ENCODE measurements at regions not wholly inside any gene's neighbourhood (a gene's known extent, or its start where the extent isn't known, plus 50 kb on each side); places are given as distances from the start of the nearest gene placed in this dataset.

GRCh38 chr3:147615035-147615434 lies 205.9 kb downstream of the ZIC1 start:
- no peak for ATAC-seq

DNA sequence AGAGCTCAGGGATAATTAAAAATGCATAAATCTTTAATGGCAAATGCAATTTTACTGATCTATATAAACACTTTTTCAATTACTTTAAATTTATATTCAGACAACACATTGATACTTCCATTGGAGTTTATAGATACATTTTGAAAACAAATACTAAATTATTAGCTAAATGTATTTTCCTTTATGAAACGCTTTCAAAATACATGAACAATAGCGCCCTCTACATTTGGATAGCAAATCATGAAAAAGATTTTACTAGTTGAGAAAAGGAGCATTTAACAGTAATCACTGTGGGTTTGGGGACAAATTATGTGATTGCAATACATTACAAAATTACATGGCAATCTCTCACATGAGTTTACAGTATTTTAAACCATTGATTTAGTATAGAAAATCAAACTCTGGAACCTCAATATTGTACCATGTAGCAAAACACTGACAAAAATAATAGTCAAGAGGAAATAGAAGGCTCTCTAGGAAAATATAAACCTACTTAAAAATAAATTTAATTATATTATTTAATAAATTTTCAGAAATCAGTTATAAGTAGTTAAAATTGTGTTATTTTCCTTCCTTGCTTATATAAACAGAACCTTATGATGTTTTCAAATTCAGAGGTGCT lies 207.9 kb downstream of the ZIC1 start:
- POLR2A ChIA-PET, result no interaction called here
- DNase-seq (ENCODE audit: low read depth, low spot score), result no peak

More at GRCh38 chr3:147615035-147615434, 205.9 kb downstream of the ZIC1 start:
- Histone ChIP-seq H3K36me3 (ENCODE audit: control insufficient read depth, insufficient read depth, low read length) (no peaks in the 10 kb centered on the region; the same call in 1 of the 2 replicates), H3K27me3 (ENCODE audit: control insufficient read depth, insufficient read depth, low read length) (no peaks in the 10 kb centered on the region), H3K9me3 (ENCODE audit: control insufficient read depth, insufficient read depth, low read depth, low read length) (no peaks in the 10 kb centered on the region), H3K4me3 (ENCODE audit: low read depth in 2 of 2, low read length in 2 of 2) (no peak overlapping the region), H3K27ac (ENCODE audit: low read length) (no peak overlapping the region), H3K4me1 (ENCODE audit: control insufficient read depth, insufficient read depth, low read length) (no peaks in the 10 kb centered on the region)
- CTCF ChIA-PET, result no interaction called here
- no TSS peak for BruUV-seq (replicated peaks)
- no peak for DNase-seq (ENCODE audit: low read depth, low spot score)
- in situ Hi-C loops (cut with HindIII; ENCODE audit: low pct_unique_long_range_greater_than_20kb, low sequenced_read_pairs), result no loop called here
- intact Hi-C loops (cut with micrococcal nuclease; ENCODE audit: unreplicated experiment), result no loop called here
- POLR2A ChIA-PET, result no interaction called here
- TF ChIP-seq POLR2AphosphoS5 (IDR thresholded peaks at IDR 0.05; ENCODE audit: low read depth, low read length) (no peak), TCF7L2 (IDR thresholded peaks at IDR 0.05; ENCODE audit: low read depth, low read length) (no peak), REST (IDR thresholded peaks at IDR 0.05; ENCODE audit: insufficient read depth in 1 of 2, low read depth in 2 of 2, low read length in 1 of 2) (no peak), SIN3A (IDR thresholded peaks at IDR 0.05; ENCODE audit: borderline replicate concordance, insufficient read depth, low read depth, low read length) (no peak), CTCF (IDR thresholded peaks at IDR 0.05) (no peak)

More for the DNA sequence above, 207.9 kb downstream of the ZIC1 start:
- no peak for ATAC-seq
- in situ Hi-C loops (cut with HindIII; ENCODE audit: low pct_unique_long_range_greater_than_20kb, low sequenced_read_pairs), result no loop called here
- CTCF ChIA-PET, result no interaction called here
- H3K4me3 ChIP-seq (ENCODE audit: low read depth in 2 of 2, low read length in 2 of 2), result no peak overlapping the region
- H3K4me1 ChIP-seq (ENCODE audit: control insufficient read depth, insufficient read depth, low read length), result no peaks in the 10 kb centered on the region
- no peaks in the 10 kb centered on the region; the same call in 1 of the 2 replicates for H3K36me3 ChIP-seq (ENCODE audit: control insufficient read depth, insufficient read depth, low read length)
- intact Hi-C loops (cut with micrococcal nuclease; ENCODE audit: unreplicated experiment), result no loop called here
- no peak overlapping the region for H3K27ac ChIP-seq (ENCODE audit: low read length)
- no TSS peak for BruUV-seq (replicated peaks)
- no peaks in the 10 kb centered on the region for H3K9me3 ChIP-seq (ENCODE audit: control insufficient read depth, insufficient read depth, low read depth, low read length)
- no peaks in the 10 kb centered on the region for H3K27me3 ChIP-seq (ENCODE audit: control insufficient read depth, insufficient read depth, low read length)
- TF ChIP-seq CTCF (IDR thresholded peaks at IDR 0.05) (peak; percentile 30; the same call in 1 of the 2 replicates), TCF7L2 (IDR thresholded peaks at IDR 0.05; ENCODE audit: low read depth, low read length) (no peak)

All from Panc1 (cell line).